ENCODE measurements at regions not wholly inside any gene's neighbourhood (a gene's known extent, or its start where the extent isn't known, plus 50 kb on each side); places are given as distances from the start of the nearest gene placed in this dataset.

DNA sequence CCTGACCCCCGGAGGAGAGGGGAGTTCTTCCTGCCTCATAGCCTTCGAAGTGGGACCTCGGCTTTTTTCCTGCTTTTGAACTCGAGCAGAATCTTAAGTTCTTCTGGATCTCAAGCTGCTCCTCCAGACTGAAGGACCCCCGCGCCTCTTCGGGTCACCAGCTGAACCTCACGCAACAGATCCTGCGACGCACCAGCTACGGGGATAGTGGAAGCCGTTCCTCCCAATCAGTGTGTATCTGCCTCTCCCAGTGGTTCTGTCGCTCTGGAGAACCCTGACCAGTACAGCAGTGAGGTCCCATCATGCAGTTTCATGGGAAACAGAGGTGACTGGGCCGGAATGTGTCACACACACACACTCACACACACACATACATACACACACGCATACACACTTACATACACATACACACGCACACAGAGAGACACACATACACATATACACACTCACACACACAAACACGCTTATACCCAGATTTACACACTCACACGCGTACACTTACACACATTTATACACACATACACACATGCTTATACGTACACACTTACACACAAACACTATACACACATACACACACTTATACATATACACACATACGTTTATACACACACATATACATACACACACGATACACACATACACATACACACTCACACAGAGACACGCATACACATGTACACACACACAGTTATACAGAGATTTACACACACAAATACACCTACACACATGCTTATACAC, 170.0 kb downstream of the TTLL2 start:
- no peak for DNase-seq

DNA sequence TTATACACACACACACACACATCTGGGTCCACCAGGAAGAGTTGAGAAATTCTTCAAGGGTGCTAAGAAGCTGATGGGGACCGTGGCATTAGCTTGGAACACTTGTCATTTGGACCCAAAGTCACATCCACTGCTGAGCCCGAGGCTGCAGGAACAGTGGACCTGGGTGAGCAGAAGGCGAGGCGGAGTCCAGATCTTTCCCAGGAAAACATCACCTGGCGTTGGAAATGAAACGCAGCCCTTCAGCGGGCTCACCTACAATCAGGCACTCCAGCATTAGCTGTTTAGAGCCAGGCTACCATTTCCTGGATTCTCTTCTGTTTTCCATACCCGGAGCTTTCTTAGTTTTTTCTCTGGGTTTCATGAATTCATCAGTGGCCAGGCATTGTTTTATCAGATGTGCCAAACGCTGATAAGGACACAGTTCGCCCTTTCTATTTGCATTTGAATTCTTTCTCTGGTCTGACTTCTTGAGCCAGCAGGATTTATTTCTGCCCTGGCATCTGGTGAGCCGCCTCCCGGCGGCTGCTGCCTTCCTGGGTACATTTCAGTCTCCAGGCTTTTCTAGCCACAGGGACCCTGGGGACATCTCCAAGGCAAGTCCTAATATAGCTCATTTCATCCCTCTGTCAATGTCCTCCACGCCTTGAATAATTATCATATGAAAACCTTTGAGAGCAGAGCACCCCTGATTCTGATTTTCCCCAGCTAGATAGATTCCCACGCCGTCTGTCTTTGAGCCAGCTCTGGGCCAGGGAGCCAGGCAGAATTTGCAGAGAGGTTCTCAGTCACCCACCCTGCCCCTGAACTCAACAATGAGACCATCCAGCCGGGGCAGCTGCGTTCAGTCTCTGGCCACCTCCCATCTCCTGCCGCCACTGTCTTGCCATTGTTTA, 170.9 kb downstream of the TTLL2 start:
- DNase-seq = no peak

- no peak for DNase-seq
These were observed 171.8 kb downstream of the TTLL2 start for GRCh38 chr6:167496707-167497106.

DNA sequence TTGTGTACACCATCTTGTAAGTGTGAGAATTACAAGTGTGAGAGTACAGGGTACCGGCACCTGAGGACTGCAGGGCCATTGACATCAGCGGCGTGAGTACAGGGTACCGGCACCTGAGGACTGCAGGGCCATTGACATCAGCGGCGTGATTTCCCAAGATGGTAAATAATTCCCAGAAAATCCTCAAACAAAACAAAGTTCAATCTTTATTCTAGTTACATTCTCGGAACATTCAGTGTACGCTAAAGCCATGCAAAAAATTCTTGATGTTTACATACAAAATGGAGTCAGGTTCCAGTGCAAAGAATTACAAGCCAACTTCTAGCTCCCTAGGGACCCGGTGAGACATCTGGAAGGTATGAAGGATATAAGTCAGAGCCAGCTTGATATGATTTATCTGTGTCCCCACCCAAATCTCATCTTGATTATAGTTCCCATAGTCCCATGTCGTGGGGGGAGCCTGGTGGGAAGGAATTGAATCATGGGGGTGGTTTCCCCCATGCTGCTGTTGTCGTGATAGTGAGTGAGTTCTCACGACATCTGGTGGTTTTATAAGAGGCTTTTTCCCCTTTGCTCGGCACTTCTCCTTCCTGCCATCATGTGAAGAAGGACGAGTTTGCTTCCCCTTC, 172.7 kb downstream of the TTLL2 start:
- DNase-seq = no peak

DNA sequence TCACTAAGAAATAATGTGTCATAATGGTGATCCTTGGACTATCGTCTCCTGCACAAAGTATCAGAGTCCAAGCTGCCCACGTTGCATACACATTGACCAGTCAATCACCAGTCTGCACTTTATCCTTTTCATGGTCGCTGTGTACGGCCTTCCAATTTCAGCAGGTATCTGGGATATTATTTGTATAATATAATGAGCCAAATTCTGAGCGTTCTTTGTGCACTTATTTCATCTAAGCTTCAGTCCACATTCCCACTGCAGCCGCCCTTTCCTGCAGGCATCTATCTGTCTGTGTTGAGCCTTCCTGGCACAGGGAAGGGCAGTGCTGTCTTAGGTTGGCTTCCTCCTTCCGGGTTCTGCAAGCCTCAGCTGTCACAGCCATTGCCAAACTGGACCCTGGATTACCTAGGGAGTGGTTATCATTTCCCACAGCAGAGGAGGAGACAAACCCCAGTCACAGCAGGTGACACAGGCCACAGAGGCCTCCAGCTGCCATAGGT, 174.3 kb downstream of the TTLL2 start:
- no peak for DNase-seq

DNA sequence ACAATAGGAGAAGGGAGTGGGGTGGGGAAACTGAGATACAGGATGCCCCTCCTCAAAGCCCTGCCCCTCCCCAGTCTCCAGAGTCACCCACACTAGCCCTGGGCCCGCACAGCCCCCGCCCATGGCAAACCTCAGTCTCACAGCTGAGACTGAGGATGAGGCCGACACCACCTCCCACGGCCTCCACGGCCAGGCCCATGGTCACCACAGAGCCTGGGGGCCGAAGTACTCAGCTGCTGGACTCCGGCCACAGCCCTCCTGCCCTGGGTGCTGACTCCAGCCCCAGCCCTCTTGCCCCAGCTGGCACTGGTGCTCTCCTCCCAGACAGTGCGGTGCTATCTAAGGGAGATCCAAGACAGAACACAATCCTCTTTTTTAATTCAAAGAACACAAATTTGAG, 176.1 kb downstream of the TTLL2 start:
- DNase-seq = no peak

- DNase-seq = no peak
These were observed 177.0 kb downstream of the TTLL2 start for GRCh38 chr6:167501831-167502385.

GRCh38 chr6:167502471-167502870, 177.6 kb downstream of the TTLL2 start:
- no peak for DNase-seq

DNA sequence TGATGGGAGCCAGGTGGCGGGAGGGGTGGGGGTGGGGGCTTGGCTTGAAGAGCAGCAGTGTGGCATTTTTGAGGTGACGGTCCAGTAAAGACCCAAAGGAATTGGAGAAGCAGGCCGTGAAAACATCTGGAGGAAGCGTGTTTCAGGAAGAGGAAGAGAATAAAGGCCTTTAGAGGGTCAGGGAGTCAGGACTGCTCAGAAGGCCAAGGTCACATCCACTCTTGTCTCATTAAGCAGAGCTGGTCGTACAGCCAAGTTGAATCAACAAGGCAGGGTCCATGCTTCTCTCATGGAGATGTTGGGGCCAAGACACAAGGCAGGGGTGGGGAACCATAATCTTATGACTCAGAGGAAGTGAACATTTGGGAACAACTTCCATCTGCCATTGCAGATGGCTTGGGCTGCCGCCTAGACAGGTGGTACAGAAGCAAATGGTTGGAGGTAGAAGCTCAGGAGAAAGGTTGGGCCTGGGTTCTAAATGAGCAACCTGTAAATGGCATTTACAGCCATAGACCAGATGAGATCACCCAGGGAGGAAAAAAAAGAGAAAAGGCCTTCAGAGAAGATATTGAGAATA, 179.6 kb downstream of the TTLL2 start:
- DNase-seq = peak in 1 of 4 experiments; percentile 4

DNA sequence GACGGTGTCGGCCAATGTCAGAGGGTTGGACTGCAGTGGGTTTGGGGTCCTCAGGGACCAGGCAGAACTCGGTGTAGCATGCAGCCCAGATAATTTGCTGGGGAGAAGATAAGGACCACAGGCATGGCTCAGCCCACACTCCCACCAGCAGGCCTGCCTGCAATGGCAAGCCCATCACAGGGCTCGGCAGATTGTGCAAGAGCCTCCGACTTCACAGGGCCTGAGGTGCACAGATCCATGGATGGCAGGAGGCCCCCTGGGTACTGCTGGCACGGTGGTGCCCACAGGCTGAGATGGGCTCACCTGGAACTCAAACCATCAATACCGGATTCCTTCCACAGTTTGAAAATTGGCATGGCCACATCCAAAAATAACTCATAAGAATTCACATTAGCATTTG, 180.3 kb downstream of the TTLL2 start:
- no peak for DNase-seq

GRCh38 chr6:167505782-167506181, 180.9 kb downstream of the TTLL2 start:
- no peak for DNase-seq

DNA sequence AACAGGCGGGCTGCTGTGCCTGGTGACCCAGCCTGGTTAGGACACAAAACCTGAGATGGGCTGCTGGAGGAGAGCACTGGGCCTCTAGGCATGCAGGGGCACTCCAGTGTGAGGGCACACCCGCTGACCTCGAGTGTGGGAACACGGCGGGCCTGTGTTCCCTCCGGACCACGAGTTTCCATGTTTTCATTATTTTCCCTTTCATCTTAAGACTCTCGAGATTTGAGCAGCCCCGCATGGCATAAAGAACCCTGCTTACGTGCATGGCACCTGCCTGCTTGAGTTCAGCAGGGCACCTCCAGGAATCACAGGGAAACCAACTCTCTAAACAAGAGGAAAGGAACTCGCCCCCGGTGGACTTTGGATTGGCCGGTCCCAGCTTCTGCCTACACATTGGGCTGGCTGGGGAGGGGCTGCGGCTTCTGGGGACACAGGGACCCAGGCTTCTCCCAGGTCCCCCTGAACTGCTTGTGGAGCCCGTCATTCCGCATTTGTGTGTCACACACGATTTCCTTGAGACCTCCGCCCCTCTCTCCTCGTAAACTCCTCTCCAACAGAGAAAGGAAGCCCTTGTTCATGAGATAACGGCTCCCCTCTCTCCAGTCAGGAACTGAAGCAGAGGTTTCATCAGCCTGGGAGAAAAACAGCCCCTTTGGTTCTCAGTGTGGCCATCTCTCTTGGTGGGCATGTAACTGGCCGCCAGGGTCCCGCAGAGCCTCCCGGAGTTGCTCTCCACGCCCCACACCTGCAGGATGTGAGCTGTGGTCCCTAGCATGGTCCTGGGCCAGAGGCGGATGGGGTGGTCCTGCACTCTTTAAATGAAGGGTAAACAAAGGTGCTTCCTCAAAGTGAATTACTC, 181.8 kb downstream of the TTLL2 start:
- DNase-seq = no peak

GRCh38 chr6:167507376-167507945, 182.6 kb downstream of the TTLL2 start:
- DNase-seq = no peak

GRCh38 chr6:167508919-167509852, 184.3 kb downstream of the TTLL2 start:
- DNase-seq = no peak

DNA sequence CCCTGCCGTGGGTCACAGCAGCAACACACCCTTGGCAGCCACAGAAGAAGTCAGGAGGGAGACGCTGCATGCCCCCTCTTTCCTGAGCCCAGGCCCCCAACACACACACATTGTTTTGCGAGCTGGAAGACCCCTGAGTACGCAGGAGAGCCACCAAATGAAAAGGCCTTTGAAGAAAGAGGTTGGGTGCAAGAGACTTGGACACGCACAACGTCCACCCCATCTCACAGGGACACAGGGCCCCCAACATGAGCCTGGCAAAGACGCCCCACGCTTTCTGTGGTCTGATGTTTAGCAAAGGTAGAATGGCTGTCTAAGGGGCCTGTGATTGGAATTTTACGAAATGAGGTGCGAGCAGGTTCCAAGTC, 185.0 kb downstream of the TTLL2 start:
- DNase-seq = no peak

DNA sequence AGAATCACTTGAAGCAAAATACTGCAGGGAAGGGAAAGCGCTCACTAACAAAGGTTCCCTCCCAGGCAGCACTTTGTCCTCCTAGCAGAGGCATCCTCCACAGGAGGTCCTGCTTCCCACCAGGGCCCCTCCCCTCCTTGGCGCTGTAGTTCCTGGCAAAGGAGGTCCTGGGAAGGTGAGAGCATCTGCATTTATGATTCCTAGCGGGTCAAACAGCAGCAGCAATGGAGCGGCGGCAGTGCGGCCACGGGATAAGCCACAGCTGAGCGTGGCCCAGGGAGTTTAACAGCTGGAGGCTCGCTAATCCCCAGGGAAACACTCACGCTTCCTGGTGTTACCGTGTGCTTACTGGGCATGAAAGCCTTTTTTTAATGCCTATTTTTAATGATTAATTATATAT, 185.8 kb downstream of the TTLL2 start:
- no peak for DNase-seq

DNA sequence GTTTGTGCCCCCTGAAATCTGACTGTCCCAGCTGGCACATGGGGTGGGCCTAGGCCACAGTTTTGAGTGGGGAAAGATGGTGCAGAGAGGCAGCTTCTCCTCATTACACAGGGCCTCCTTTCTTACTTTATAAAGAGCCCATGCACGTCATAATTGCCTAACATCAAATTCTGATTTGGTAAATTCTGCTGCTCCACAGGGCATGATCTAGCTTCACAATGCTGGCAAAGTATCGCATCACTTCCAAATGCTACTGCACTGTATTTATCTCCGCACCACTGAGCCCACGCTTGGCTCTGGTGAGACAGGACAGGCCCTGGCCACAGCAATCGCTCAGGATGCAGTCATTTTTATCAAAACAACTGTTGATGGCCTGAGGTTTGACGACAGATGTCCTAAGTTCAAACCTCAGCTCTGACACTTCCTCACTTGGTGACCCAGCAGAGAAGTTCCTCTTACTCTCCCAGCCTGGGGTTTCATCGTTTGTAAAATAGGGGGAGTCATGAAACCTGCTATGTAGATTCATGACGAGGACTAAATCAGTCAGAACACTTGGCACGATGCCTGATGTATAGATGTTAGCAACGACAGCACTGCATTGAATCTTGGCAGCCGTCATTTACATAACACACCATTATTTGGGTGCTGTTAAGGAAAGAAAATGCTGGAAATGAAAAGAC, 187.9 kb downstream of the TTLL2 start:
- DNase-seq = peak; percentile 3 to 27 (median 22)

- no peak for DNase-seq
These were observed 188.9 kb downstream of the TTLL2 start for GRCh38 chr6:167513778-167514177.

DNA sequence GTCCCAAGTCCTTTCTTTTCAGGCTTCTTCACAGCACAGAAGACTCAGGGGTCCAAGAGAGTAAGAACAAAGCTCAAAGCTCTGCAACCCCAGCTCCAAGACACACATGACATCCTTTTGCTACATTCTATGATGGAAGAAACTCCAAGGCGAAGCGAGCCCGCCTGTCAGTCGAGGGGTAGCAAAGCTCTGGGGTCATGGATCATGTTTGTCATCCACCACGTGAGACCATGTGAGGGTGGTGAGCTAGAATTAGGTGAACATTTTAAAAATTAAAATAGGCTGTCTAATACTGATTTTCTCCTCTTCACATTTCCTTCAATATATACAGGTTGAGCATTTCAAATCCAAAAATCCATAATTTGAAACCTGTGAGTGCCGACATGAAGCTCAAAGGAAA, 189.6 kb downstream of the TTLL2 start:
- DNase-seq = no peak
